ENCODE measurements at regions not wholly inside any gene's neighbourhood (a gene's known extent, or its start where the extent isn't known, plus 50 kb on each side); places are given as distances from the start of the nearest gene placed in this dataset.

- POLR2A ChIA-PET (ENCODE audit: partially characterized antibody), result interaction anchor here (1.1 kb wide), 1 partner anchor 29 kb away, joined by 3 read pairs; no protein-coding TSS in a partner anchor
- Histone ChIP-seq H2BK15ac (ENCODE audit: low read length) (no peak overlapping the region), H3K56ac (replicated peaks; ENCODE audit: insufficient read length, low read depth, low read length) (no peak overlapping the region), H2BK120ac (replicated peaks; ENCODE audit: low read depth, low read length) (no peak overlapping the region), H3K79me2 (ENCODE audit: control insufficient read depth in 1 of 2, insufficient read depth in 2 of 2, low read length in 2 of 2) (no peaks in the 10 kb centered on the region), H3K14ac (ENCODE audit: insufficient read length) (no peak overlapping the region), H3K4me1 (replicated peaks in 1 of 4; ENCODE audit: control insufficient read depth in 3 of 4, insufficient read depth in 4 of 4, low read length in 3 of 4) (peaks cover 0 to 3% (median 0%) of the 10 kb centered on the region in 4 experiments; a peak in 2 of 7 replicates), H2BK12ac (ENCODE audit: low read depth, low read length) (no peak overlapping the region), H4K91ac (replicated peaks; ENCODE audit: insufficient read length, low read length) (no peak overlapping the region), H4K20me1 (replicated peaks in 1 of 2; ENCODE audit: control insufficient read depth in 1 of 2, insufficient read depth in 2 of 2, low read length in 2 of 2) (no peaks in the 10 kb centered on the region), H3K4me3 (ENCODE audit: extremely low read depth in 1 of 4, insufficient read depth in 2 of 4, low read depth in 3 of 4, low read length in 4 of 4) (no peak overlapping the region), H3K4ac (replicated peaks; ENCODE audit: insufficient read length, low read depth, low read length) (no peak overlapping the region), H3K23ac (ENCODE audit: insufficient read length) (no peak overlapping the region), H3K4me2 (ENCODE audit: insufficient read depth in 1 of 2, low read depth in 2 of 2, low read length in 2 of 2) (no peak overlapping the region), H2AK5ac (ENCODE audit: low read depth, low read length) (no peak overlapping the region), H3K9me3 (ENCODE audit: insufficient read depth in 2 of 2, low read depth in 1 of 2, low read length in 1 of 2) (no peaks in the 10 kb centered on the region), H3K36me3 (ENCODE audit: control insufficient read depth in 2 of 4, insufficient read depth in 4 of 4, low read length in 3 of 4) (no peaks in the 10 kb centered on the region), H3K27ac (ENCODE audit: low read depth, low read length) (no peak overlapping the region), H4K8ac (ENCODE audit: extremely low read depth, insufficient read depth, low read length) (no peak overlapping the region), H3K9ac (replicated peaks in 1 of 4; ENCODE audit: extremely low read depth in 1 of 4, low read depth in 3 of 4, low read length in 3 of 4) (no peak overlapping the region), H2AFZ (ENCODE audit: low read length) (no peak overlapping the region), H3K23me2 (ENCODE audit: low read depth, low read length) (no peaks in the 10 kb centered on the region), H3K79me1 (ENCODE audit: low read depth, low read length) (no peaks in the 10 kb centered on the region), H3K27me3 (replicated peaks in 1 of 4; ENCODE audit: control insufficient read depth in 3 of 4, extremely low read depth in 1 of 4, insufficient read depth in 3 of 4, low read length in 3 of 4) (no peaks in the 10 kb centered on the region), H2BK20ac (ENCODE audit: low read length) (no peak overlapping the region), H2BK5ac (ENCODE audit: low read depth, low read length) (no peak overlapping the region), H4K5ac (ENCODE audit: insufficient read length, low read depth, low read length) (no peak overlapping the region), H3K18ac (ENCODE audit: extremely low read depth, low read length) (no peak overlapping the region)
- WGBS, 2 experiments (ENCODE audit: extremely low coverage in 1 of 2, insufficient coverage in 1 of 2, insufficient read length in 1 of 2, insufficient replicate concordance in 2 of 2, low coverage in 1 of 2, low lambda C conversion rate in 2 of 2, missing lambda C conversion rate in 1 of 2), result 94% methylated on average over 3 of the region's 3 CpGs; no CpG with 5 or more reads in 1 of the 2 experiments
- FAIRE-seq, result no peak
- no peak for DNase-seq (ENCODE audit: low read depth in 1 of 2, low spot score in 2 of 2)
- CTCF ChIA-PET (ENCODE audit: partially characterized antibody), result no interaction called here
- TF ChIP-seq POU5F1 (IDR thresholded peaks at IDR 0.05; ENCODE audit: low read depth, low read length) (no peak), RNF2 (IDR thresholded peaks at IDR 0.05; ENCODE audit: borderline replicate concordance, low read depth, low read length, missing control alignments, poor library complexity, severe bottlenecking) (no peak), SIN3A (conservative IDR thresholded peaks at IDR 0.05 in 1 of 2, IDR thresholded peaks at IDR 0.05 in 1 of 2; ENCODE audit: low read depth in 1 of 2, low read length in 2 of 2) (no peak), SRF (IDR thresholded peaks at IDR 0.05; ENCODE audit: low read depth, low read length) (no peak), SUZ12 (IDR thresholded peaks at IDR 0.05; ENCODE audit: low read length) (no peak), SIRT6 (IDR thresholded peaks at IDR 0.05; ENCODE audit: low read length) (no peak), SP4 (IDR thresholded peaks at IDR 0.05; ENCODE audit: low read length) (no peak), HDAC2 (IDR thresholded peaks at IDR 0.05; ENCODE audit: borderline replicate concordance in 1 of 2, low read depth in 2 of 2, low read length in 2 of 2) (no peak), PHF8 (conservative IDR thresholded peaks at IDR 0.05; ENCODE audit: low read depth, low read length) (no peak), ATF3 (IDR thresholded peaks at IDR 0.05; ENCODE audit: insufficient read depth, low read depth, low read length) (no peak), RXRA (IDR thresholded peaks at IDR 0.05; ENCODE audit: insufficient read depth, low read depth, low read length) (no peak), ATF2 (IDR thresholded peaks at IDR 0.05; ENCODE audit: low read length) (no peak)
Measured at GRCh38 chr10:33087152-33087551, 129.1 kb upstream of the ITGB1 start.

Measured in H1 (cell line).